ENCODE measurements at regions not wholly inside any gene's neighbourhood (a gene's known extent, or its start where the extent isn't known, plus 50 kb on each side); places are given as distances from the start of the nearest gene placed in this dataset.

DNA sequence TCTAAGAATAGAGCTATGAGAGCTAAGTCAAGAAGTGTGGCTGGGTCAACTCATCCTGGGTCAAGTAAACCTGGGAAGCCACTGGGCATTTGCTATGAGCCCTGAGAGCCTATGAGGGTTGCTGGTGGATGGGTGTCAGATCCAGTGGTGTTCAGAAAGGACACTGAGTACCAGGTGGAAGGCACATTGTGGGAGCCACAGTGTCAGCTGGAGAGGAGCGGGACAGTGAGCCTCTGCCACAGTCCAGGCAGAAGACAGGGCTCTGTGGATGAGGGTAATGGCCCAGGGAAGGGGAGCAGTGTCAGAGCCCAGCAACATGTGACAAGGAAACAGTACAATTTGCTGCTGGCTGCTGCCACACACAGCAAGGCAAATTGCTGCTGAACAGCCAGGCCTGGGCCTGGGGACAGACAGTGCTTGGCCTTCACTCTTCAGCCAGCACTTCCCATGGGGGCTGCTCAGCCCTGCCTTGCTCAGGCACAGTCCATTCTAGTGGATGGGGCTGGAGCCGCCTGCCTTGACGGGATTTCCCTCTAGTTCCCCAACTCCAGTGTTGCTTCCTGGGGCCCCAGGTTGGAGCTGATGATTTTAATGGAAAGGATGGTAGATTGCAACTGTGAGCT is 90.9 kb upstream of the CHST15 start:
- no peak for DNase-seq (ENCODE audit: low read depth, low spot score)

DNA sequence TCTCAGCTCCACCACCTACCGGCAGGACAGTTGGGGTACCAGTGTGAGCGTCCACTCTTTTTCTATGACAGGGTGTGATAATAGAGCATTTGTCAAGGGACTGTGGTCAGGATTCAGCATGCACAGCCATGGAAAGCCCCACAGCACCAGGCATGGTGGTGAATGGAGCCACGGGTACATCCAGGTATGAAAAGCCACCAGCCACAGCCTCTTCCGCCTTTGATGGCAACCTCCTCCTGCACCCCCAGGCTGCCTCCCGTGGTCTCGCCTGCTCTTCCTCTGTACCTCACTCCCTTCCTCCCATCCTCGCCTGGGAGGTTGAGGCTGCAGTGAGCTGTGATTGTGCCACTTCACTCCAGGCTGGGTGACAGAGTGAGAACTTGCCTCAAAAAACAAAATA is 90.2 kb upstream of the CHST15 start:
- no peak for DNase-seq (ENCODE audit: low read depth, low spot score)

- no peak for DNase-seq (ENCODE audit: low read depth, low spot score)
Observed at GRCh38 chr10:124182088-124182541, 88.7 kb upstream of the CHST15 start.

- DNase-seq (ENCODE audit: low read depth, low spot score) = no peak
Observed at GRCh38 chr10:124181656-124182055, 88.3 kb upstream of the CHST15 start.

- DNase-seq (ENCODE audit: low read depth, low spot score) = peak; percentile 23
Observed at GRCh38 chr10:124180947-124181549, 87.7 kb upstream of the CHST15 start.

DNA sequence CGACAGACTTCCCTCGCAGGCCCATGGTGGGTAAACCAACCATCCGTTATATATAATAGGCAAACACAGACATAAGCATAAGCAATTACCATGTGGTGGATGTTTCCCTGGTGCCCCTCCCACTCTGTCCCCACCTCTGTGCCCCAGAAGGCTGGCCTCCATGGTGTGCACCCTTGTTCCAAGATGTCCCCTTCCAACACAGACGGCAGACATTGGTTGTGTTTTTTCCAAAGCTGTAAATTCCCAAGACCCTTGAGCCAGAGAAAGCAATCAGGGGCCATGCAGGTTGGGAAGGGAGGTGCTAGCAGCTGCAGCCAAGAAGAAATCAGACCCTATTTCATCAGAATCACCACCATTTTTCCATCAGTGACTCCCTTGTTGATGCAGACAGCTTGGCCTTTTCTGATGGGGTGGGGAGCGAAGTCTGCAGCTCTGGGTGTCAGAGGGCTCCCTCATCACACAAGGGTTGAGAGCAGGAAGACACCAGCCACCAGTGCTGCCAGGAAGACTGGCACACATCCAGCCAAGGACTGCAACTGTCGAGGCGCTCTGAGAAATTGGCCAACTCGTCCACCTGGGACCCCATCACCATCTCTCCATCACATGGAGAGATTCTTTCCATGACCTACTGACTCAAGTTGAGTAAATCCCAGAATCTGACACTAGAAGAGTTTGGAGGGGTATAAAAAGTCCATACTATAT is 86.8 kb upstream of the CHST15 start:
- DNase-seq (ENCODE audit: low read depth, low spot score) = no peak

DNA sequence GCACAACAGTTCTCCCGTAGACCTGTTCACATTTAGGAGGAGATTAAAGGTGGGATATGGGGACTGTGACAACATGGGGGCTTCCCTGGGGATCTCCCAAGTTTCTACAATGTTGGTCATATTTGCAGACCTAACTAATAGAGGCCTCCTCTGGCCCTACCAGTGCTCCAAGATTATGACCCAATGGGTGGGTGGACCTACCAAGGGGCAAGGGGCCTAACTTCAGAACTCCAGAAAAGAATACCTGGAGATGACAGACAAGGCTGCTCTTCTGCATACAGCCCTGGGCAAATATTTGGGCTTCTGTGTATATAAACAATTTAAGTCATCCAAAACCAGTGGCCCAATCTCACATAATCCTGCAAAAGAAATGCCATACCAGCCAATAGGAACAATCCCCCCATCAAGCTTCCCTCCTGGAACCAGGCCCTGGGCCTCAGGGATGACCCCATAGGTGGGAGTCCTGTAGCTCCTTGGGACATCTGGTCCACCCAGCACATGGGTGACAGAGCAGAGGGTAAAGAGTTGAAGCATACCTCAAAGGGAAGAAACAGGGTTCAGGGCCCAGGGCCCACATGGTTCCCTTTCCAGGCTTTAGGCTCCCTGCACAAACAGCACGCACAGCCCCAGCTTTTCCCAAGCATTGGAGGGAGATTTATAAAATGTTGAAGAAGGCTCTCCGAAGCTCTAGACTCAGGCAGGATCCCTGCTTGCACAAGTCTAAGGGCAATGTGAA is 86.1 kb upstream of the CHST15 start:
- DNase-seq (ENCODE audit: low read depth, low spot score) = no peak

DNA sequence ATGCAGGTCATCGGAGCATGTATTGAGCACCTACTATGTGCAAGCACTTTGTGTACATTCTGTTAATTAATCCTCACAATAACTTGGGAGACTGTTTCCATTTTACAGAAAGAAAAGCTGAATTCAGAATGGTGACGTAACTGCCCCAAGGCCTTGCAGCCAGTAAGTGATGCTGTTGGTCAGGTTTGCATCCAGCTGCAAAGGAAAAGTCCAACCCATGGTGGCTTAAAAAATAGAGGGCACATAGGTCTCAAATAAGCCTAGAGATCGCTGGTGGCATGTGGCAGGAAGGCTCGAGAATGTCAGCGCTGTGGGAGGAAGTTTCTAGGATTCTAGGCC is 83.8 kb upstream of the CHST15 start:
- no peak for DNase-seq (ENCODE audit: low read depth, low spot score)

- no peak for DNase-seq (ENCODE audit: low read depth, low spot score)
Observed at GRCh38 chr10:124176349-124177179, 83.2 kb upstream of the CHST15 start.

GRCh38 chr10:124175701-124176348 is 82.4 kb upstream of the CHST15 start:
- no peak for DNase-seq (ENCODE audit: low read depth, low spot score)

GRCh38 chr10:124174673-124175645 is 81.6 kb upstream of the CHST15 start:
- DNase-seq (ENCODE audit: low read depth, low spot score) = no peak

GRCh38 chr10:124174071-124174566 is 80.7 kb upstream of the CHST15 start:
- no peak for DNase-seq (ENCODE audit: low read depth, low spot score)

DNA sequence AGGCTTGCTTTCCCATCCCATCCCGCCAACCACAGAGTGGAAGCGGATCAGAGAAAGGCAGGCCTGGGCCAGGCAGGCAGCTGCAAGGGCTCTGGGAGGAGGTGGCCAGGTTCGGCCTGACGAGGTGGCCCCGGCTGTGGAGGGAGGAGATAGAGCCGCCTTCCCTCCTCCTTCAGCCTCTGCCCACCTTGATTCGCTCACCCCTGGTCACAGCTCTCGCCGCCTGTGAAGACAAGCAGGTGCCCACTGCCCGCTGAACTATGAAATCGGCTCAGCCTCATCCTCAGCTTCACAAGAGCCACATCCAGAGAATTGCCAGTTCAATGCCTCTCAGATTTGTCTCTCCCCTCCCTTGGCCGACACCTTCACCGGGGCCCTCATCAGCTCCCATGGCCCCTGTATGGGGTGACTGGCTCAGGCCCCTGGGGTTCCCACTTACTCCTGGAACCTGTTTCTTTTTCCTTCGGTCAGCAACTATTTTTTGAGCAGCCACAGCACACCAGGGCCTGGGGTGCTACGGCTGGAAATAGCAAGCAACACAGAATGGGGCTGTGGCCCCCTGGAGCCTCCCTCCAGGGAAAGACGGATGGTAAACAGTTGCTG is 80.0 kb upstream of the CHST15 start:
- DNase-seq (ENCODE audit: low read depth, low spot score) = no peak

GRCh38 chr10:124172181-124172916 is 79.0 kb upstream of the CHST15 start:
- DNase-seq (ENCODE audit: low read depth, low spot score) = no peak

- DNase-seq (ENCODE audit: low read depth, low spot score) = no peak
Observed at GRCh38 chr10:124171561-124171960, 78.2 kb upstream of the CHST15 start.

GRCh38 chr10:124170631-124171030 is 77.2 kb upstream of the CHST15 start:
- no peak for DNase-seq (ENCODE audit: low read depth, low spot score)

GRCh38 chr10:124168991-124169802 is 75.8 kb upstream of the CHST15 start:
- DNase-seq (ENCODE audit: low read depth, low spot score) = no peak

- DNase-seq (ENCODE audit: low read depth, low spot score) = no peak
Observed at GRCh38 chr10:124168581-124168980, 75.2 kb upstream of the CHST15 start.
